ENCODE measurements at regions not wholly inside any gene's neighbourhood (a gene's known extent, or its start where the extent isn't known, plus 50 kb on each side); places are given as distances from the start of the nearest gene placed in this dataset.

DNA sequence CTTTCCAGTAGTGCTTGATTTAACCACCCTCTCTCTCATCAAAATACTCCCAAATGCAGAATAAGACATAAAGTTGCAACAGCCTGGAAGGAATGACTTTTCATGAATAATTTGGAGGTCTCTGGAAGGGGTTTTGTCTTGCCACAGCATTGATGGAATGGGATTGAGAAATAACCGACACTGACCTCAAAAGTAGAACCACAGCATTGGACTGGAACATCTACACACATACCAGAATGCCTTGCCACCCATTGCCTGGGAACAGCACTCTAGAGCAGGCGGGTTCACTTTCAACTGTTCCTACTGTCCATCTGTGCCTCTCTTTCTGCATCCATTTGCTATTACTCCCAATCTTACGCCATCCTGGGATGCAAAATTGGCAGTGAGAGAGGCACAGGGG lies 149.1 kb upstream of the USP24 start:
- Mint-ChIP-seq H3K9me3 (peaks cover 8% of the 10 kb centered on the region; the same call in 1 of the 2 replicates), H3K27ac (no peak overlapping the region), H3K4me1 (no peaks in the 10 kb centered on the region), H3K4me3 (no peak overlapping the region), H3K36me3 (no peaks in the 10 kb centered on the region), H3K27me3 (ENCODE audit: low read depth) (no peaks in the 10 kb centered on the region)
- DNase-seq (ENCODE audit: low spot score) (no peak), ATAC-seq (no peak)
- no peak for TF ChIP-seq ZNF232 (CRISPR knock-in tag; IDR thresholded peaks at IDR 0.05)
- TF ChIP-seq RORB (CRISPR knock-in tag; IDR thresholded peaks at IDR 0.05), result no peak
- TF ChIP-seq RELA (CRISPR knock-in tag; IDR thresholded peaks at IDR 0.05; ENCODE audit: borderline replicate concordance), result no peak
- TF ChIP-seq CREM (CRISPR knock-in tag; IDR thresholded peaks at IDR 0.05), result no peak
- TF ChIP-seq SOX15 (CRISPR knock-in tag; IDR thresholded peaks at IDR 0.05), result no peak
- no peak for TF ChIP-seq CBFB (CRISPR knock-in tag; IDR thresholded peaks at IDR 0.05; ENCODE audit: low read depth)
- TF ChIP-seq, protein P1, sequence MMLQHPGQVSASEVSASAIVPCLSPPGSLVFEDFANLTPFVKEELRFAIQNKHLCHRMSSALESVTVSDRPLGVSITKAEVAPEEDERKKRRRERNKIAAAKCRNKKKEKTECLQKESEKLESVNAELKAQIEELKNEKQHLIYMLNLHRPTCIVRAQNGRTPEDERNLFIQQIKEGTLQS (CRISPR knock-in tag; conservative IDR thresholded peaks at IDR 0.05), result no peak
- TF ChIP-seq, protein P2, sequence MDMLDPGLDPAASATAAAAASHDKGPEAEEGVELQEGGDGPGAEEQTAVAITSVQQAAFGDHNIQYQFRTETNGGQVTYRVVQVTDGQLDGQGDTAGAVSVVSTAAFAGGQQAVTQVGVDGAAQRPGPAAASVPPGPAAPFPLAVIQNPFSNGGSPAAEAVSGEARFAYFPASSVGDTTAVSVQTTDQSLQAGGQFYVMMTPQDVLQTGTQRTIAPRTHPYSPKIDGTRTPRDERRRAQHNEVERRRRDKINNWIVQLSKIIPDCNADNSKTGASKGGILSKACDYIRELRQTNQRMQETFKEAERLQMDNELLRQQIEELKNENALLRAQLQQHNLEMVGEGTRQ (CRISPR knock-in tag; IDR thresholded peaks at IDR 0.05), result no peak
- TF ChIP-seq, protein P3, sequence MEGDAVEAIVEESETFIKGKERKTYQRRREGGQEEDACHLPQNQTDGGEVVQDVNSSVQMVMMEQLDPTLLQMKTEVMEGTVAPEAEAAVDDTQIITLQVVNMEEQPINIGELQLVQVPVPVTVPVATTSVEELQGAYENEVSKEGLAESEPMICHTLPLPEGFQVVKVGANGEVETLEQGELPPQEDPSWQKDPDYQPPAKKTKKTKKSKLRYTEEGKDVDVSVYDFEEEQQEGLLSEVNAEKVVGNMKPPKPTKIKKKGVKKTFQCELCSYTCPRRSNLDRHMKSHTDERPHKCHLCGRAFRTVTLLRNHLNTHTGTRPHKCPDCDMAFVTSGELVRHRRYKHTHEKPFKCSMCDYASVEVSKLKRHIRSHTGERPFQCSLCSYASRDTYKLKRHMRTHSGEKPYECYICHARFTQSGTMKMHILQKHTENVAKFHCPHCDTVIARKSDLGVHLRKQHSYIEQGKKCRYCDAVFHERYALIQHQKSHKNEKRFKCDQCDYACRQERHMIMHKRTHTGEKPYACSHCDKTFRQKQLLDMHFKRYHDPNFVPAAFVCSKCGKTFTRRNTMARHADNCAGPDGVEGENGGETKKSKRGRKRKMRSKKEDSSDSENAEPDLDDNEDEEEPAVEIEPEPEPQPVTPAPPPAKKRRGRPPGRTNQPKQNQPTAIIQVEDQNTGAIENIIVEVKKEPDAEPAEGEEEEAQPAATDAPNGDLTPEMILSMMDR (IDR thresholded peaks at IDR 0.05), result no peak
- TF ChIP-seq ZBTB21 (CRISPR knock-in tag; IDR thresholded peaks at IDR 0.05; ENCODE audit: borderline replicate concordance), result no peak
- no peak for TF ChIP-seq NR1H2 (CRISPR knock-in tag; IDR thresholded peaks at IDR 0.05)
- TF ChIP-seq ZNF263 (CRISPR knock-in tag; IDR thresholded peaks at IDR 0.05; ENCODE audit: low read depth), result no peak
- TF ChIP-seq GABPB1 (CRISPR knock-in tag; IDR thresholded peaks at IDR 0.05), result no peak
- POLR2A ChIA-PET, result no interaction called here
- CTCF ChIA-PET, result no interaction called here

DNA sequence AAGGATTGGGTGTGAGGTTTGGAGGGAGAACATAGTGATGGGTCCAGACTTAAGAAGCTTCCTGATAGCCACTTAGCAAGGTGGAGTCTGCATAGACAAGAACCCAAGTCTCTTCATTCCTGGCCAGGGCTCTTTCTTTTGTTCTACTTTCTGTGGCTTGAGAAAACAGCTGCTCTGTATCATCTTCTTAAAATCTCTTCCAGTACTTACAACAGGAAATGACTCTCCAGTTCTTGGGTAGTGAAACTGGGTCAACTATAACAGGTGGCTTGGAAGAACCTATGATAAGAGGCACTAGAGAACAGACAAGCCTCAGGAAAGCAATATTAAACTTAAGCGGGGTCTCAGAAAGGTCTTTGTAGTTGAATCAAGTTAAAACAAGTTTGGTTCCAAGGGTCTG lies 148.1 kb upstream of the USP24 start:
- no peak overlapping the region for H3K27ac Mint-ChIP-seq
- TF ChIP-seq, protein P4, sequence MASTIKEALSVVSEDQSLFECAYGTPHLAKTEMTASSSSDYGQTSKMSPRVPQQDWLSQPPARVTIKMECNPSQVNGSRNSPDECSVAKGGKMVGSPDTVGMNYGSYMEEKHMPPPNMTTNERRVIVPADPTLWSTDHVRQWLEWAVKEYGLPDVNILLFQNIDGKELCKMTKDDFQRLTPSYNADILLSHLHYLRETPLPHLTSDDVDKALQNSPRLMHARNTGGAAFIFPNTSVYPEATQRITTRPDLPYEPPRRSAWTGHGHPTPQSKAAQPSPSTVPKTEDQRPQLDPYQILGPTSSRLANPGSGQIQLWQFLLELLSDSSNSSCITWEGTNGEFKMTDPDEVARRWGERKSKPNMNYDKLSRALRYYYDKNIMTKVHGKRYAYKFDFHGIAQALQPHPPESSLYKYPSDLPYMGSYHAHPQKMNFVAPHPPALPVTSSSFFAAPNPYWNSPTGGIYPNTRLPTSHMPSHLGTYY (CRISPR knock-in tag; IDR thresholded peaks at IDR 0.05), result no peak
- TF ChIP-seq RELA (CRISPR knock-in tag; IDR thresholded peaks at IDR 0.05; ENCODE audit: borderline replicate concordance), result no peak
- no peak for TF ChIP-seq OVOL2 (CRISPR knock-in tag; IDR thresholded peaks at IDR 0.05; ENCODE audit: borderline replicate concordance)
- TF ChIP-seq ZNF317 (CRISPR knock-in tag; IDR thresholded peaks at IDR 0.05; ENCODE audit: borderline replicate concordance, low read depth), result no peak
- no peak for TF ChIP-seq HMGA2 (CRISPR knock-in tag; IDR thresholded peaks at IDR 0.05)
- TF ChIP-seq, protein P5, sequence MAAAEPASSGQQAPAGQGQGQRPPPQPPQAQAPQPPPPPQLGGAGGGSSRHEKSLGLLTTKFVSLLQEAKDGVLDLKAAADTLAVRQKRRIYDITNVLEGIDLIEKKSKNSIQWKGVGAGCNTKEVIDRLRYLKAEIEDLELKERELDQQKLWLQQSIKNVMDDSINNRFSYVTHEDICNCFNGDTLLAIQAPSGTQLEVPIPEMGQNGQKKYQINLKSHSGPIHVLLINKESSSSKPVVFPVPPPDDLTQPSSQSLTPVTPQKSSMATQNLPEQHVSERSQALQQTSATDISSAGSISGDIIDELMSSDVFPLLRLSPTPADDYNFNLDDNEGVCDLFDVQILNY (CRISPR knock-in tag; IDR thresholded peaks at IDR 0.05), result no peak
- TF ChIP-seq, protein P6, sequence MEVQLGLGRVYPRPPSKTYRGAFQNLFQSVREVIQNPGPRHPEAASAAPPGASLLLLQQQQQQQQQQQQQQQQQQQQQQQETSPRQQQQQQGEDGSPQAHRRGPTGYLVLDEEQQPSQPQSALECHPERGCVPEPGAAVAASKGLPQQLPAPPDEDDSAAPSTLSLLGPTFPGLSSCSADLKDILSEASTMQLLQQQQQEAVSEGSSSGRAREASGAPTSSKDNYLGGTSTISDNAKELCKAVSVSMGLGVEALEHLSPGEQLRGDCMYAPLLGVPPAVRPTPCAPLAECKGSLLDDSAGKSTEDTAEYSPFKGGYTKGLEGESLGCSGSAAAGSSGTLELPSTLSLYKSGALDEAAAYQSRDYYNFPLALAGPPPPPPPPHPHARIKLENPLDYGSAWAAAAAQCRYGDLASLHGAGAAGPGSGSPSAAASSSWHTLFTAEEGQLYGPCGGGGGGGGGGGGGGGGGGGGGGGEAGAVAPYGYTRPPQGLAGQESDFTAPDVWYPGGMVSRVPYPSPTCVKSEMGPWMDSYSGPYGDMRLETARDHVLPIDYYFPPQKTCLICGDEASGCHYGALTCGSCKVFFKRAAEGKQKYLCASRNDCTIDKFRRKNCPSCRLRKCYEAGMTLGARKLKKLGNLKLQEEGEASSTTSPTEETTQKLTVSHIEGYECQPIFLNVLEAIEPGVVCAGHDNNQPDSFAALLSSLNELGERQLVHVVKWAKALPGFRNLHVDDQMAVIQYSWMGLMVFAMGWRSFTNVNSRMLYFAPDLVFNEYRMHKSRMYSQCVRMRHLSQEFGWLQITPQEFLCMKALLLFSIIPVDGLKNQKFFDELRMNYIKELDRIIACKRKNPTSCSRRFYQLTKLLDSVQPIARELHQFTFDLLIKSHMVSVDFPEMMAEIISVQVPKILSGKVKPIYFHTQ (CRISPR knock-in tag; IDR thresholded peaks at IDR 0.05), result no peak
- TF ChIP-seq ZNF416 (CRISPR knock-in tag; IDR thresholded peaks at IDR 0.05), result no peak
- TF ChIP-seq, protein P7, sequence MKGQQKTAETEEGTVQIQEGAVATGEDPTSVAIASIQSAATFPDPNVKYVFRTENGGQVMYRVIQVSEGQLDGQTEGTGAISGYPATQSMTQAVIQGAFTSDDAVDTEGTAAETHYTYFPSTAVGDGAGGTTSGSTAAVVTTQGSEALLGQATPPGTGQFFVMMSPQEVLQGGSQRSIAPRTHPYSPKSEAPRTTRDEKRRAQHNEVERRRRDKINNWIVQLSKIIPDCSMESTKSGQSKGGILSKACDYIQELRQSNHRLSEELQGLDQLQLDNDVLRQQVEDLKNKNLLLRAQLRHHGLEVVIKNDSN (CRISPR knock-in tag; IDR thresholded peaks at IDR 0.05), result no peak
- no peak for TF ChIP-seq ZNF232 (CRISPR knock-in tag; IDR thresholded peaks at IDR 0.05)
- no peak for TF ChIP-seq GTF2I (CRISPR knock-in tag; conservative IDR thresholded peaks at IDR 0.05)
- TF ChIP-seq, protein P8, sequence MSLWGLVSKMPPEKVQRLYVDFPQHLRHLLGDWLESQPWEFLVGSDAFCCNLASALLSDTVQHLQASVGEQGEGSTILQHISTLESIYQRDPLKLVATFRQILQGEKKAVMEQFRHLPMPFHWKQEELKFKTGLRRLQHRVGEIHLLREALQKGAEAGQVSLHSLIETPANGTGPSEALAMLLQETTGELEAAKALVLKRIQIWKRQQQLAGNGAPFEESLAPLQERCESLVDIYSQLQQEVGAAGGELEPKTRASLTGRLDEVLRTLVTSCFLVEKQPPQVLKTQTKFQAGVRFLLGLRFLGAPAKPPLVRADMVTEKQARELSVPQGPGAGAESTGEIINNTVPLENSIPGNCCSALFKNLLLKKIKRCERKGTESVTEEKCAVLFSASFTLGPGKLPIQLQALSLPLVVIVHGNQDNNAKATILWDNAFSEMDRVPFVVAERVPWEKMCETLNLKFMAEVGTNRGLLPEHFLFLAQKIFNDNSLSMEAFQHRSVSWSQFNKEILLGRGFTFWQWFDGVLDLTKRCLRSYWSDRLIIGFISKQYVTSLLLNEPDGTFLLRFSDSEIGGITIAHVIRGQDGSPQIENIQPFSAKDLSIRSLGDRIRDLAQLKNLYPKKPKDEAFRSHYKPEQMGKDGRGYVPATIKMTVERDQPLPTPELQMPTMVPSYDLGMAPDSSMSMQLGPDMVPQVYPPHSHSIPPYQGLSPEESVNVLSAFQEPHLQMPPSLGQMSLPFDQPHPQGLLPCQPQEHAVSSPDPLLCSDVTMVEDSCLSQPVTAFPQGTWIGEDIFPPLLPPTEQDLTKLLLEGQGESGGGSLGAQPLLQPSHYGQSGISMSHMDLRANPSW (CRISPR knock-in tag; conservative IDR thresholded peaks at IDR 0.05; ENCODE audit: low read depth), result no peak
- TF ChIP-seq, protein P9, sequence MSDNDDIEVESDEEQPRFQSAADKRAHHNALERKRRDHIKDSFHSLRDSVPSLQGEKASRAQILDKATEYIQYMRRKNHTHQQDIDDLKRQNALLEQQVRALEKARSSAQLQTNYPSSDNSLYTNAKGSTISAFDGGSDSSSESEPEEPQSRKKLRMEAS (CRISPR knock-in tag; IDR thresholded peaks at IDR 0.05), result no peak
- no peak for TF ChIP-seq GABPB1 (CRISPR knock-in tag; IDR thresholded peaks at IDR 0.05)
- no peak for TF ChIP-seq RORB (CRISPR knock-in tag; IDR thresholded peaks at IDR 0.05)
- no peak for TF ChIP-seq SMAD3 (CRISPR knock-in tag; IDR thresholded peaks at IDR 0.05; ENCODE audit: borderline replicate concordance)
- H3K36me3 Mint-ChIP-seq, result no peaks in the 10 kb centered on the region
- ChIA-PET CTCF (no interaction called here), POLR2A (no interaction called here)
- DNase-seq (ENCODE audit: low spot score) (no peak), ATAC-seq (no peak)
- H3K27me3 Mint-ChIP-seq (ENCODE audit: low read depth), result no peaks in the 10 kb centered on the region
- peaks cover 5% of the 10 kb centered on the region; the same call in 1 of the 2 replicates for H3K9me3 Mint-ChIP-seq
- no peaks in the 10 kb centered on the region for H3K4me1 Mint-ChIP-seq
- no peak overlapping the region for H3K4me3 Mint-ChIP-seq
